GM23338 (cell line): ENCODE measurements at regions not wholly inside any gene's neighbourhood (a gene's known extent, or its start where the extent isn't known, plus 50 kb on each side); places are given as distances from the start of the nearest gene placed in this dataset.

Source experiments
- ATAC-seq: fragments of 200-7000 bp; cut with Tn5 transposase; 3 replicates; pipeline ENCODE4 v1.9.1; 2020
- DNase-seq: peaks from one replicate; pipeline ENCODE4 v3.0.0-alpha.2; 2015; ENCODE audit warnings: low spot score
- H2AFZ ChIP-seq: fragments of 200-600 bp; sonication (generic); 2 replicates; pipeline ENCODE4 v1.8.0; 2016; ENCODE audit warnings: antibody characterized with exemption, mild to moderate bottlenecking, moderate library complexity
- H3F3A ChIP-seq: fragments of 200-600 bp; sonication (generic); replicated peaks from 2 replicates; pipeline ENCODE4 v1.8.0; 2017; ENCODE audit warnings: antibody characterized with exemption, mixed run types, low read depth
- H3K27ac ChIP-seq: fragments of 200-600 bp; sonication (generic); 2 replicates; pipeline ENCODE4 v1.6.1; 2016; ENCODE audit warnings: low read depth
- H3K27me3 ChIP-seq: fragments of 200-600 bp; sonication (generic); 2 replicates; pipeline ENCODE4 v1.8.0; 2016; ENCODE audit warnings: mild to moderate bottlenecking, mixed run types, moderate library complexity; ENCODE audit not compliant: insufficient read depth
- H3K36me3 ChIP-seq: fragments of 200-600 bp; sonication (generic); 2 replicates; pipeline ENCODE4 v1.8.0; 2016; ENCODE audit warnings: mild to moderate bottlenecking; ENCODE audit not compliant: insufficient read depth
- H3K4me1 ChIP-seq: fragments of 200-600 bp; sonication (generic); 2 replicates; pipeline ENCODE4 v1.8.0; 2016; ENCODE audit warnings: mild to moderate bottlenecking, moderate library complexity; ENCODE audit not compliant: insufficient read depth
- H3K4me2 ChIP-seq: fragments of 200-600 bp; sonication (generic); 2 replicates; pipeline ENCODE4 v1.7.1; 2017; ENCODE audit warnings: mixed run types
- H3K4me3 ChIP-seq: fragments of 200-600 bp; sonication (generic); 2 replicates; pipeline ENCODE4 v1.6.1; 2016; ENCODE audit warnings: mixed run types
- H3K79me2 ChIP-seq: fragments of 200-600 bp; sonication (generic); replicated peaks from 2 replicates; pipeline ENCODE4 v1.8.0; 2017; ENCODE audit warnings: mild to moderate bottlenecking; ENCODE audit not compliant: insufficient read depth
- H3K9me2 ChIP-seq: fragments of 200-600 bp; sonication (generic); 2 replicates; pipeline ENCODE4 v1.8.0; 2017; ENCODE audit not compliant: insufficient read depth
- H4K20me1 ChIP-seq: fragments of 200-600 bp; sonication (generic); replicated peaks from 2 replicates; pipeline ENCODE4 v1.8.0; 2017; ENCODE audit warnings: mild to moderate bottlenecking; ENCODE audit not compliant: insufficient read depth
- H3K27ac Mint-ChIP-seq: 2 replicates; pipeline ENCODE4 v1.8.0; 2020; ENCODE audit warnings: inconsistent platforms, mild to moderate bottlenecking, moderate library complexity, mixed read lengths
- H3K27me3 Mint-ChIP-seq: 3 replicates; pipeline ENCODE4 v1.8.0; 2022; ENCODE audit warnings: low read depth, mild to moderate bottlenecking, moderate library complexity, mixed read lengths, inconsistent platforms; ENCODE audit not compliant: insufficient read depth, poor library complexity
- H3K36me3 Mint-ChIP-seq: 3 replicates; pipeline ENCODE4 v1.8.0; 2021; ENCODE audit warnings: low read depth, mild to moderate bottlenecking, inconsistent platforms, moderate library complexity, mixed read lengths
- H3K4me1 Mint-ChIP-seq: 3 replicates; pipeline ENCODE4 v1.8.0; 2020; ENCODE audit warnings: mild to moderate bottlenecking, inconsistent platforms, mixed read lengths
- H3K4me3 Mint-ChIP-seq: 3 replicates; pipeline ENCODE4 v1.8.0; 2021; ENCODE audit warnings: moderate library complexity, mild to moderate bottlenecking, inconsistent platforms, mixed read lengths
- H3K9me3 Mint-ChIP-seq: 3 replicates; pipeline ENCODE4 v1.8.0; 2020; ENCODE audit warnings: moderate library complexity, mild to moderate bottlenecking, inconsistent platforms, mixed read lengths
- CREB1 ChIP-seq: fragments of 250-450 bp; sonication (Bioruptor Pico); IDR thresholded peaks from 2 replicates; pipeline ENCODE4 v1.5.0; 2020; ENCODE audit warnings: low read depth, mild to moderate bottlenecking, moderate library complexity
- ETS1 ChIP-seq: IDR thresholded peaks from 2 replicates; pipeline ENCODE4 v1.6.1; 2016; ENCODE audit warnings: antibody characterized with exemption
- EZH2 ChIP-seq: fragments of 200-600 bp; sonication (generic); IDR thresholded peaks from one replicate; pipeline ENCODE4 v1.8.0; 2017; ENCODE audit warnings: antibody characterized with exemption, mild to moderate bottlenecking, low read depth; ENCODE audit not compliant: unreplicated experiment
- EZH2phosphoT487 ChIP-seq: fragments of 200-600 bp; sonication (generic); IDR thresholded peaks from one replicate; pipeline ENCODE4 v1.8.1; 2018; ENCODE audit warnings: antibody characterized with exemption; ENCODE audit not compliant: unreplicated experiment
- JUNB ChIP-seq: IDR thresholded peaks from one replicate; pipeline ENCODE4 v1.6.1; 2016; ENCODE audit warnings: antibody characterized with exemption; ENCODE audit not compliant: unreplicated experiment
- NANOG ChIP-seq: IDR thresholded peaks from 2 replicates; pipeline ENCODE4 v1.6.1; 2016; ENCODE audit warnings: antibody characterized with exemption, borderline replicate concordance
- POLR2AphosphoS5 ChIP-seq: IDR thresholded peaks from 2 replicates; pipeline ENCODE4 v1.6.1; 2016; ENCODE audit warnings: antibody characterized with exemption, low read depth
- REST ChIP-seq: IDR thresholded peaks from one replicate; pipeline ENCODE4 v1.6.1; 2018; ENCODE audit warnings: antibody characterized with exemption; ENCODE audit not compliant: unreplicated experiment
- STAT1 ChIP-seq: IDR thresholded peaks from one replicate; pipeline ENCODE4 v1.6.1; 2016; ENCODE audit warnings: antibody characterized with exemption; ENCODE audit not compliant: unreplicated experiment
- ZNF114 ChIP-seq: fragments of 250-450 bp; sonication (Bioruptor Pico); IDR thresholded peaks from 2 replicates; pipeline ENCODE4 v1.5.0; 2020; ENCODE audit warnings: mild to moderate bottlenecking, moderate library complexity
- ZNF331 ChIP-seq: fragments of 250-450 bp; sonication (Bioruptor Pico); IDR thresholded peaks from 2 replicates; pipeline ENCODE4 v1.5.0; 2020; ENCODE audit warnings: low read depth, mild to moderate bottlenecking, moderate library complexity
- ZNF462 ChIP-seq: fragments of 250-450 bp; sonication (Bioruptor Pico); IDR thresholded peaks from 2 replicates; pipeline ENCODE4 v1.5.0; 2020; ENCODE audit warnings: mild to moderate bottlenecking, moderate library complexity

- TF ChIP-seq STAT1 (no peak), ZNF114 (CRISPR knock-in tag) (no peak), EZH2phosphoT487 (no peak), ETS1 (no peak), POLR2AphosphoS5 (no peak), ZNF331 (CRISPR knock-in tag) (no peak)
Measured at GRCh38 chr11:34749666-34750659, 129.1 kb downstream of the EHF start (continued).

- H3K4me3 Mint-ChIP-seq, result no peak overlapping the region
- no peaks in the 10 kb centered on the region for H3K4me1 ChIP-seq
- DNase-seq (no peak), ATAC-seq (no peak)
- peaks cover 3% of the 10 kb centered on the region for H3K27me3 Mint-ChIP-seq
- no peaks in the 10 kb centered on the region for H3K27me3 ChIP-seq
- no peaks in the 10 kb centered on the region for H3K4me1 Mint-ChIP-seq
- H4K20me1 ChIP-seq, result peaks cover 5% of the 10 kb centered on the region; the same call in 1 of the 2 replicates
- no peaks in the 10 kb centered on the region for H3K36me3 ChIP-seq
- H3K4me3 ChIP-seq, result no peak overlapping the region
- no peaks in the 10 kb centered on the region; the same call in 2 of the 3 replicates for H3K36me3 Mint-ChIP-seq
- no peak overlapping the region for H3K4me2 ChIP-seq
- H3K79me2 ChIP-seq, result no peaks in the 10 kb centered on the region
- no peaks in the 10 kb centered on the region for H3K9me3 Mint-ChIP-seq
- H2AFZ ChIP-seq, result no peak overlapping the region
- no peak overlapping the region for H3K27ac Mint-ChIP-seq
- H3F3A ChIP-seq, result no peaks in the 10 kb centered on the region
- no peaks in the 10 kb centered on the region for H3K9me2 ChIP-seq
- no peak overlapping the region for H3K27ac ChIP-seq
- no peak for TF ChIP-seq ZNF331 (CRISPR knock-in tag)
- no peak for TF ChIP-seq ZNF462
- TF ChIP-seq POLR2AphosphoS5, result no peak
- TF ChIP-seq NANOG, result no peak
- no peak for TF ChIP-seq REST
- TF ChIP-seq EZH2, result no peak
- TF ChIP-seq JUNB, result no peak
- TF ChIP-seq CREB1 (CRISPR knock-in tag), result no peak
- TF ChIP-seq ZNF114 (CRISPR knock-in tag), result no peak
- no peak for TF ChIP-seq ETS1
Measured at GRCh38 chr11:34748036-34748435, 127.1 kb downstream of the EHF start.
